Vagina (tissue), 2 donors: ENCODE measurements at regions not wholly inside any gene's neighbourhood (a gene's known extent, or its start where the extent isn't known, plus 50 kb on each side); places are given as distances from the start of the nearest gene placed in this dataset.

Experiments
- DNase-seq, 2 donors: peaks; one replicate each; pipeline ENCODE4 v3.0.0-alpha.2; 2017; ENCODE audit errors: extremely low spot score in 2 of 2
- H3K27ac ChIP-seq: fragments of 200-600 bp; sonication (generic); one replicate; pipeline ENCODE4 v1.5.1; 2019
- H3K27me3 ChIP-seq: fragments of 200-600 bp; sonication (generic); one replicate; pipeline ENCODE4 v1.5.1; 2019
- H3K36me3 ChIP-seq, 2 donors: fragments of 200-600 bp; sonication (generic); one replicate each; pipeline ENCODE4 v1.5.1; 2017 to 2019
- H3K4me1 ChIP-seq: fragments of 200-600 bp; sonication (generic); one replicate; pipeline ENCODE4 v1.5.1; 2019
- H3K4me3 ChIP-seq, 2 donors: fragments of 200-600 bp; sonication (generic); 1 replicate in 1 of 2; 2 replicates in 1 of 2; pipeline ENCODE4 v1.5.1; 2016 to 2019
- H3K9me3 ChIP-seq: fragments of 200-600 bp; sonication (generic); one replicate; pipeline ENCODE4 v1.5.1; 2019
- POLR2A ChIP-seq, 2 donors: fragments of 450-650 bp; IDR thresholded peaks; one replicate each; pipeline ENCODE4 v1.6.1; 2017; ENCODE audit warnings: antibody characterized with exemption in 2 of 2, mild to moderate bottlenecking in 2 of 2, moderate library complexity in 2 of 2
- POLR2AphosphoS5 ChIP-seq, 2 donors: sonication (generic); formaldehyde crosslinking; IDR thresholded peaks; one replicate each; pipeline ENCODE4 v1.9.0; 2017; ENCODE audit warnings: antibody characterized with exemption in 2 of 2, mild to moderate bottlenecking in 2 of 2, low read depth in 1 of 2; ENCODE audit not compliant: insufficient read depth in 1 of 2
- intact Hi-C: fragments of 100-400 bp; cut with DNase I; formaldehyde crosslinking; loops from one replicate; pipeline ENCODE4 v1.15.1; 2023
- TF ChIP-seq, protein P1 (sequence below), 3 experiments: fragments of 450-650 bp in 2 of 3; fragments of 200-600 bp in 1 of 3; sonication (generic) in 1 of 3; IDR thresholded peaks; one replicate each; pipeline ENCODE4 v1.5.1; 2017 to 2019; ENCODE audit warnings: antibody characterized with exemption in 3 of 3, mild to moderate bottlenecking in 2 of 3, moderate library complexity in 2 of 3

DNA sequence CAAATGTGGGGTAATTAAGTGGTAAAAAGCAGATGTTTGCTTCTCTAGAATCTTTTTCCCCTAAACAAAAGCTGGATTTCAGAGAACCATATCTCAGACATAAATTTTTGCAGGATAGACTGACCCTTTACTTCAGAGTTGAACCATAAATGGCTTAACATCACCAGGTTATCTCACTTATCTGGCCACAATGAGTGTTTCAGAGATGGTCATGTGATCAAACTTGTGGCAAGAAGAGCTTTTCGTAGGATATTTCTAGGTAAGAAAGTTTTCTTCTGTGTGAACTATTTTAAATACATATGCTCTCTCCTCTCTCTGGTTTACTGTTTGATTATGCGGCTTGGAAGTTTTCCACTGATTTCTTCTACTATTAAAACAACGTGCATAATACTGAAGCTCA, 270.2 kb upstream of the TFAP2D start:
- DNase-seq: no peak
- intact Hi-C loops: no loop called here
- TF ChIP-seq POLR2AphosphoS5 (IDR thresholded peaks at IDR 0.05; ENCODE audit: insufficient read depth in 1 of 2, low read depth in 1 of 2): no peak
- TF ChIP-seq, protein P1, sequence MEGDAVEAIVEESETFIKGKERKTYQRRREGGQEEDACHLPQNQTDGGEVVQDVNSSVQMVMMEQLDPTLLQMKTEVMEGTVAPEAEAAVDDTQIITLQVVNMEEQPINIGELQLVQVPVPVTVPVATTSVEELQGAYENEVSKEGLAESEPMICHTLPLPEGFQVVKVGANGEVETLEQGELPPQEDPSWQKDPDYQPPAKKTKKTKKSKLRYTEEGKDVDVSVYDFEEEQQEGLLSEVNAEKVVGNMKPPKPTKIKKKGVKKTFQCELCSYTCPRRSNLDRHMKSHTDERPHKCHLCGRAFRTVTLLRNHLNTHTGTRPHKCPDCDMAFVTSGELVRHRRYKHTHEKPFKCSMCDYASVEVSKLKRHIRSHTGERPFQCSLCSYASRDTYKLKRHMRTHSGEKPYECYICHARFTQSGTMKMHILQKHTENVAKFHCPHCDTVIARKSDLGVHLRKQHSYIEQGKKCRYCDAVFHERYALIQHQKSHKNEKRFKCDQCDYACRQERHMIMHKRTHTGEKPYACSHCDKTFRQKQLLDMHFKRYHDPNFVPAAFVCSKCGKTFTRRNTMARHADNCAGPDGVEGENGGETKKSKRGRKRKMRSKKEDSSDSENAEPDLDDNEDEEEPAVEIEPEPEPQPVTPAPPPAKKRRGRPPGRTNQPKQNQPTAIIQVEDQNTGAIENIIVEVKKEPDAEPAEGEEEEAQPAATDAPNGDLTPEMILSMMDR (IDR thresholded peaks at IDR 0.05): no peak
- TF ChIP-seq POLR2A (IDR thresholded peaks at IDR 0.05): no peak
- H3K9me3 ChIP-seq: no peaks in the 10 kb centered on the region
- H3K4me1 ChIP-seq: no peaks in the 10 kb centered on the region
- no peak overlapping the region for H3K27ac ChIP-seq
- H3K4me3 ChIP-seq: no peak overlapping the region
- no peaks in the 10 kb centered on the region for H3K36me3 ChIP-seq
- no peaks in the 10 kb centered on the region for H3K27me3 ChIP-seq

DNA sequence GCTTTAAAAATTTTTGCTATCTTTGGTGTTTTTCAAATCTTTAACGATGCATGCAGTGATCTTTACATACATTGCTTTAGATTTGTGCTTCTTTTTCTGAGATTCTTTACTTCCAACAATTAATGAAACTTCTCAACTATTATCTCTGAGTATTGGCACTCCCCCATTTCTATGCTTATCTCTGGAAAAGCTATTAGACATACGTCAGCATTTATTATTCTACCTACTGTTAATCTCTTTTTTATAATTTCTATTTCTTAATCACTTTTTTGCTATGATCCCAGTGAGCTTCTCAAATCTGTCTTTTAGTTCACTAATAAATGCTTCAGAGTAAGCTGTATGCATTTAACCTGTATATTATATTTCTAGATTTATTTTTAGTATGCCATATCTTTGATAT, 264.2 kb upstream of the TFAP2D start:
- Histone ChIP-seq H3K36me3 (no peaks in the 10 kb centered on the region), H3K4me1 (no peaks in the 10 kb centered on the region), H3K27me3 (no peaks in the 10 kb centered on the region), H3K9me3 (no peaks in the 10 kb centered on the region), H3K4me3 (no peak overlapping the region), H3K27ac (no peak overlapping the region)
- intact Hi-C loops: no loop called here
- TF ChIP-seq POLR2A (IDR thresholded peaks at IDR 0.05) (no peak), POLR2AphosphoS5 (IDR thresholded peaks at IDR 0.05; ENCODE audit: insufficient read depth in 1 of 2, low read depth in 1 of 2) (no peak)
- TF ChIP-seq, protein P1 (IDR thresholded peaks at IDR 0.05): no peak
- DNase-seq: no peak

DNA sequence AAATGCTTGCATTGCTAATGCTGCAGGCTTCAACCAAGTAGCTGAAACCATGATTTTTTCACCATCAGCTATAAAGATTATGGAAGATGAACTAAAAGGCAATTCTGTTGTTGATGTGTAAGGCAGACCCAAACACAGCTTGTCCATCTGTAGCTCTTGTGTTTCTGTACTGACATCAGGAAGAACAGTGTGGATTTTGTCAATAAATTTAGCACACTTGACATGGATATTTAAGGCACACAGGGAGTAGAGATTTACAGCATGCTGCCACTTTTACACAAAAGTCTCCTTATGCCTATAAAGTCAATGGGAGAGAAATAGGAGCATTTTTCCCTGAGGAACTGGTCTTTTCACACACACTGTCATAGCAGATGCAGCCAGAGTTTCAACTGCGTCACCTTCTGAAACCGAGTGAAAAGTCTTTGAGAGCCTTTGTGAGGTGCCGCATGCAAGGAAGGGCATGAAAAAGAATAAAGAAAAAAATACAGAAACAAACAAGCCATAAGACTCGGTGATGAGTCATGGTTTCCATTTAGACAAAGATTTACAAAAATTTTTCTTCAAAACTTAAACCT, 261.4 kb upstream of the TFAP2D start:
- H3K9me3 ChIP-seq: no peaks in the 10 kb centered on the region
- no peaks in the 10 kb centered on the region for H3K27me3 ChIP-seq
- H3K36me3 ChIP-seq: no peaks in the 10 kb centered on the region
- H3K4me1 ChIP-seq: no peaks in the 10 kb centered on the region
- intact Hi-C loops: no loop called here
- no peak for DNase-seq
- TF ChIP-seq POLR2AphosphoS5 (IDR thresholded peaks at IDR 0.05; ENCODE audit: insufficient read depth in 1 of 2, low read depth in 1 of 2): no peak
- no peak for TF ChIP-seq POLR2A (IDR thresholded peaks at IDR 0.05)
- TF ChIP-seq, protein P1 (IDR thresholded peaks at IDR 0.05): no peak
- no peak overlapping the region for H3K4me3 ChIP-seq
- no peak overlapping the region for H3K27ac ChIP-seq

DNA sequence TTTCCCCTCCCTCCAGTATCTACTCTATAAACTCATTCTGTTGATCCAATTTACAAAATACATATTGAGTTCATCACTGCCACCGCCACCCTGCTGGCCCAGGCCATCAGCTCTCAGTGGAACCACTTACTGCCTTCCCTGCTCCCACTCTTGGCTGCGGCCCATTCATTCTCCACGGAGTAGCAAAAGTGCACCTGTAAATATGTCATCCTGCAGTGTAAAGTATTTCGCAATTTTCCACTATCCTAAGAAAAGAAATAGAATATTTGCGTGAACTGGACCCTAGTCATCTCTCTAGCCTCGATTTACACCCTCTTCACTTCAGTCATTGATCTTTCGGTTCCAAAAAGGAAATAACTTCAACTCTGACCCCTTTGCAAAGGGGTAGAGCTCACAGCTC, 258.3 kb upstream of the TFAP2D start:
- Histone ChIP-seq H3K36me3 (no peaks in the 10 kb centered on the region), H3K27me3 (no peaks in the 10 kb centered on the region), H3K9me3 (no peaks in the 10 kb centered on the region), H3K4me1 (no peaks in the 10 kb centered on the region), H3K27ac (no peak overlapping the region), H3K4me3 (no peak overlapping the region)
- no peak for DNase-seq
- TF ChIP-seq, protein P1 (IDR thresholded peaks at IDR 0.05): no peak
- TF ChIP-seq POLR2AphosphoS5 (IDR thresholded peaks at IDR 0.05; ENCODE audit: insufficient read depth in 1 of 2, low read depth in 1 of 2): no peak
- no peak for TF ChIP-seq POLR2A (IDR thresholded peaks at IDR 0.05)
- intact Hi-C loops: no loop called here

DNA sequence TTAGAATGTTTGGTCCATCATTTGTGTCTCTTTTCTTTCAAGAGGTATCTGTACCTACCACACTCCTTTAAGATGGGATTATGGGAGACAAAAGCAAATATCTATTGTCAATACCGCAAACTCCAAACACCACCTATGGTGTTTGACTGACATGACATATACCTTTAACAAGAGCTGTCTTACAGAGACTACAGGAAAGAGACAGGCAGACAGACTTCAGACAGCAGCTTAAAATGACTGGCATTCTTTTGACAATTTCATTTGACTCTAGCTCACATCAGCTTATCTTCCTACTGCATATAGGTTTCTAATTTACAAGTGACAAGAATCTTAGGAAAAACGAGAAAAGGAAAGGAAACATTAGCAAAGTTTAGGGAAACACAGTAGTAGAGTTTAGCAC, 256.0 kb upstream of the TFAP2D start:
- Histone ChIP-seq H3K9me3 (no peaks in the 10 kb centered on the region), H3K4me3 (no peak overlapping the region), H3K27ac (no peak overlapping the region), H3K36me3 (no peaks in the 10 kb centered on the region), H3K27me3 (no peaks in the 10 kb centered on the region), H3K4me1 (no peaks in the 10 kb centered on the region)
- TF ChIP-seq POLR2A (IDR thresholded peaks at IDR 0.05) (no peak), POLR2AphosphoS5 (IDR thresholded peaks at IDR 0.05; ENCODE audit: insufficient read depth in 1 of 2, low read depth in 1 of 2) (no peak)
- TF ChIP-seq, protein P1 (IDR thresholded peaks at IDR 0.05): no peak
- intact Hi-C loops: no loop called here
- no peak for DNase-seq
